Thoracic aorta (tissue), 2 donors: ENCODE measurements at regions not wholly inside any gene's neighbourhood (a gene's known extent, or its start where the extent isn't known, plus 50 kb on each side); places are given as distances from the start of the nearest gene placed in this dataset.
A peak's percentile ranks its signal among the peaks of the same experiment; 100 is the strongest.

Experiments
- ATAC-seq: fragments of 150-250 bp; one replicate; pipeline ENCODE4 v1.8.0; 2017; ENCODE audit warnings: low read depth; ENCODE audit not compliant: insufficient number of reproducible peaks, low FRiP score
- DNase-seq: peaks from one replicate; pipeline ENCODE4 v3.0.0-alpha.2; 2020; ENCODE audit warnings: low spot score
- H3K27ac ChIP-seq, 2 donors: fragments of 200-600 bp; sonication (generic); 1 replicate in 1 of 2; 2 replicates in 1 of 2; pipeline ENCODE4 v1.5.1; 2016; ENCODE audit warnings: mild to moderate bottlenecking in 2 of 2, moderate library complexity in 2 of 2
- H3K27me3 ChIP-seq: fragments of 200-600 bp; sonication (generic); replicated peaks from 2 replicates; pipeline ENCODE4 v1.6.0; 2016; ENCODE audit warnings: mild to moderate bottlenecking; ENCODE audit not compliant: insufficient read depth
- H3K36me3 ChIP-seq: fragments of 200-600 bp; sonication (generic); one replicate; pipeline ENCODE4 v1.5.1; 2016
- H3K4me1 ChIP-seq, 2 donors: fragments of 200-600 bp; sonication (generic); 1 replicate in 1 of 2; 2 replicates in 1 of 2; pipeline versions ENCODE4 v1.5.1 to v1.6.0; 2016; ENCODE audit warnings: low read depth in 2 of 2, mild to moderate bottlenecking in 1 of 2; ENCODE audit not compliant: control insufficient read depth in 1 of 2
- H3K4me3 ChIP-seq: fragments of 200-600 bp; sonication (generic); 2 replicates; pipeline ENCODE4 v1.5.1; 2016; ENCODE audit warnings: mild to moderate bottlenecking
- H3K9me3 ChIP-seq: fragments of 200-600 bp; sonication (generic); 2 replicates; pipeline ENCODE4 v1.5.1; 2016
- CTCF ChIP-seq: fragments of 200-600 bp; sonication (generic); IDR thresholded peaks from one replicate; pipeline ENCODE4 v1.5.1; 2019; ENCODE audit warnings: antibody characterized with exemption

DNA sequence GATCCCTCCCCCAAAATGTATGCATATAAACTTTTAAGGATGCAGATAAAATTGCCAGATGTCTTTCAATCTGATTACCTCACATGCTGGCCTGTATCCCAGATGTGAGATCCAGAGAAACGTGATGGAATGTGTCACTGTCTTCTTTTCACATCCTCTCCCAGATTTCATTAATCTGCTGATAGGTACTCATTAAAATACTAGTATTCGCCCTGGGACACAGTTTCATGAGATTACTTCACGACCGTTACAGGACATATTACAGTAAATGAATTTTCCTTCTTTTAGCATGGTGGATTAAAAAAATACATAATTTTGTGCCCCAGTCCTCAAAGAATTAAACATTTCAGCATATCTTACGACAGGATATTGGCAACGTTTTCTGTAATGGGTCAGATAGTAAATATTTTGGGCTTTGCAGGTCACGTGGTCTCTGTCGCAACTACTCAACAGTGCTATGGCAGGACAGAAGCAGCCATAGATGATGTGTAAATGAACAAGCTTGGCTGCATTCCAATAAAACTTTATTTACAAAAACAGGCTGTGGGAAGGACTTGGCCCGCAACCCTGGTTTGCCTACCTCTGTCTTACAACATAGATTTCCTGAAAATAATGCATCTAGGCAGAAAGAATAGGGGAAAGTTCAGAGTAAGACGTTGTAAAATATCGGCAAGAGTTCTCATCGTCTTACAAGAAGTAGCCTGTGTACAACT is 156.0 kb upstream of the DIO3 start:
- no peak for TF ChIP-seq CTCF
- Histone ChIP-seq H3K27me3 (no peaks in the 10 kb centered on the region), H3K4me3 (no peak overlapping the region), H3K27ac (no peak overlapping the region), H3K4me1 (peaks cover 0 to 19% of the 10 kb centered on the region in 2 donors), H3K9me3 (no peaks in the 10 kb centered on the region), H3K36me3 (no peaks in the 10 kb centered on the region)
- ATAC-seq (no peak), DNase-seq (no peak)

- Histone ChIP-seq H3K4me3 (no peak overlapping the region), H3K27ac (no peak overlapping the region), H3K4me1 (peaks cover 0 to 19% of the 10 kb centered on the region in 2 donors), H3K27me3 (no peaks in the 10 kb centered on the region), H3K36me3 (no peaks in the 10 kb centered on the region), H3K9me3 (no peaks in the 10 kb centered on the region)
- no peak for DNase-seq
- ATAC-seq = no peak
- no peak for TF ChIP-seq CTCF
Observed at GRCh38 chr14:101406921-101407320, 154.4 kb upstream of the DIO3 start.

DNA sequence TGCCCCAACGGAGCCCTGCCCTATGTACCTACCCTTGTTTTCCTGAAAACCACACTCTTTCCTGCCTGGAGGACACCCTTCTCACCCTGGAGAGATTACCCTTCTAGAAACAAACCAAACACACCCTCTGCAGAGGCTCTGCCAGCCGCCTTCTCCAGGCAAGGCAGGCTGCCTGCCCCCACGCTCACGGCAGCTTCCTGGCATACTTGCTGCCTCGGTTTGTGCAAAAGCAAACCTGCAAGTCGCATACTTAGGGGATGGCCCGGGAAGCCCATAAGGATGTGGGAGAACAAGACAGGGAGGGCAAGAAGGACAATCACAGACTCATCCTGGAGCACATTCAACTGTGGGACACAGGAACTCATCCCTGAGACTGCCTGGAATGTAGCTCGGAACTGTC is 154.0 kb upstream of the DIO3 start:
- H3K4me1 ChIP-seq = peaks cover 0 to 19% of the 10 kb centered on the region in 2 donors
- no peak for TF ChIP-seq CTCF
- H3K4me3 ChIP-seq = no peak overlapping the region
- ATAC-seq (no peak), DNase-seq (no peak)
- no peaks in the 10 kb centered on the region for H3K36me3 ChIP-seq
- H3K27ac ChIP-seq = no peak overlapping the region
- H3K9me3 ChIP-seq = no peaks in the 10 kb centered on the region
- no peaks in the 10 kb centered on the region for H3K27me3 ChIP-seq

GRCh38 chr14:101408077-101408831 is 153.0 kb upstream of the DIO3 start:
- H3K9me3 ChIP-seq = no peaks in the 10 kb centered on the region
- peak; percentile 58 for ATAC-seq
- H3K36me3 ChIP-seq = no peaks in the 10 kb centered on the region
- DNase-seq = no peak
- no peak overlapping the region for H3K4me3 ChIP-seq
- H3K4me1 ChIP-seq = peaks cover 0 to 19% of the 10 kb centered on the region in 2 donors
- H3K27ac ChIP-seq = no peak overlapping the region
- no peak for TF ChIP-seq CTCF
- H3K27me3 ChIP-seq = no peaks in the 10 kb centered on the region

GRCh38 chr14:101409006-101409543 is 152.2 kb upstream of the DIO3 start:
- Histone ChIP-seq H3K27ac (no peak overlapping the region), H3K36me3 (no peaks in the 10 kb centered on the region), H3K27me3 (no peaks in the 10 kb centered on the region), H3K4me1 (peaks cover 0 to 19% of the 10 kb centered on the region in 2 donors), H3K9me3 (no peaks in the 10 kb centered on the region), H3K4me3 (no peak overlapping the region)
- ATAC-seq = no peak
- DNase-seq = no peak
- TF ChIP-seq CTCF = no peak
